Endodermal cell (in vitro differentiated cells): ENCODE measurements at regions not wholly inside any gene's neighbourhood (a gene's known extent, or its start where the extent isn't known, plus 50 kb on each side); places are given as distances from the start of the nearest gene placed in this dataset.

Experiments
- DNase-seq: peaks from one replicate; pipeline ENCODE4 v3.0.0-alpha.2; 2017
- H3K27ac ChIP-seq: 2 replicates; pipeline ENCODE4 v1.5.1; 2013; ENCODE audit warnings: mild to moderate bottlenecking, low read depth, low read length, moderate library complexity
- H3K27me3 ChIP-seq: 2 replicates; pipeline ENCODE4 v1.6.1; 2013; ENCODE audit warnings: mild to moderate bottlenecking, low read length, moderate library complexity; ENCODE audit not compliant: insufficient read depth, control insufficient read depth, poor library complexity, severe bottlenecking
- H3K36me3 ChIP-seq: 2 replicates; pipeline ENCODE4 v1.7.0; 2013; ENCODE audit warnings: mild to moderate bottlenecking, low read length, moderate library complexity; ENCODE audit not compliant: control insufficient read depth, insufficient read depth
- H3K4me1 ChIP-seq: one replicate; pipeline ENCODE4 v1.7.0; 2013; ENCODE audit warnings: low read length; ENCODE audit not compliant: control insufficient read depth, insufficient read depth
- H3K4me3 ChIP-seq: 2 replicates; pipeline ENCODE4 v1.5.1; 2013; ENCODE audit warnings: mild to moderate bottlenecking, low read length, moderate library complexity
- H3K9ac ChIP-seq: 2 replicates; pipeline ENCODE4 v1.6.1; 2013; ENCODE audit warnings: mild to moderate bottlenecking, low read length, moderate library complexity; ENCODE audit not compliant: poor library complexity, severe bottlenecking; ENCODE audit errors: extremely low read depth
- H3K9me3 ChIP-seq: 2 replicates; pipeline ENCODE4 v1.6.1; 2013; ENCODE audit warnings: mild to moderate bottlenecking, low read length, moderate library complexity; ENCODE audit not compliant: control insufficient read depth
- H3K27ac Mint-ChIP-seq: 2 replicates; pipeline ENCODE4 v1.8.0; 2020; ENCODE audit warnings: mixed read lengths
- H3K27me3 Mint-ChIP-seq: 2 replicates; pipeline ENCODE4 v1.8.0; 2021; ENCODE audit warnings: mild to moderate bottlenecking, mixed read lengths; ENCODE audit not compliant: insufficient read depth
- H3K36me3 Mint-ChIP-seq: 2 replicates; pipeline ENCODE4 v1.8.0; 2020; ENCODE audit warnings: low read depth, mixed read lengths
- H3K4me1 Mint-ChIP-seq: 2 replicates; pipeline ENCODE4 v1.8.0; 2020; ENCODE audit warnings: mixed read lengths
- H3K4me3 Mint-ChIP-seq: 2 replicates; pipeline ENCODE4 v1.8.0; 2020; ENCODE audit warnings: mild to moderate bottlenecking, moderate library complexity, mixed read lengths
- H3K9me3 Mint-ChIP-seq: 2 replicates; pipeline ENCODE4 v1.8.0; 2020; ENCODE audit warnings: mild to moderate bottlenecking, mixed read lengths
- WGBS, 2 experiments: methylation state at CpG; one replicate each; pipeline versions ENCODE4 v1.1.5 to v1.1.7; 2013; ENCODE audit warnings: missing lambda C conversion rate in 2 of 2, mixed read lengths in 1 of 2; ENCODE audit not compliant: insufficient coverage in 1 of 2, insufficient read length in 1 of 2; 5-methylcytosine and 5-hydroxymethylcytosine counted together
- TF ChIP-seq, protein P1 (sequence below): fragments of 200-600 bp; sonication (generic); conservative IDR thresholded peaks from 2 replicates; pipeline ENCODE4 v1.5.0; 2021; ENCODE audit warnings: antibody characterized with exemption, mild to moderate bottlenecking

DNA sequence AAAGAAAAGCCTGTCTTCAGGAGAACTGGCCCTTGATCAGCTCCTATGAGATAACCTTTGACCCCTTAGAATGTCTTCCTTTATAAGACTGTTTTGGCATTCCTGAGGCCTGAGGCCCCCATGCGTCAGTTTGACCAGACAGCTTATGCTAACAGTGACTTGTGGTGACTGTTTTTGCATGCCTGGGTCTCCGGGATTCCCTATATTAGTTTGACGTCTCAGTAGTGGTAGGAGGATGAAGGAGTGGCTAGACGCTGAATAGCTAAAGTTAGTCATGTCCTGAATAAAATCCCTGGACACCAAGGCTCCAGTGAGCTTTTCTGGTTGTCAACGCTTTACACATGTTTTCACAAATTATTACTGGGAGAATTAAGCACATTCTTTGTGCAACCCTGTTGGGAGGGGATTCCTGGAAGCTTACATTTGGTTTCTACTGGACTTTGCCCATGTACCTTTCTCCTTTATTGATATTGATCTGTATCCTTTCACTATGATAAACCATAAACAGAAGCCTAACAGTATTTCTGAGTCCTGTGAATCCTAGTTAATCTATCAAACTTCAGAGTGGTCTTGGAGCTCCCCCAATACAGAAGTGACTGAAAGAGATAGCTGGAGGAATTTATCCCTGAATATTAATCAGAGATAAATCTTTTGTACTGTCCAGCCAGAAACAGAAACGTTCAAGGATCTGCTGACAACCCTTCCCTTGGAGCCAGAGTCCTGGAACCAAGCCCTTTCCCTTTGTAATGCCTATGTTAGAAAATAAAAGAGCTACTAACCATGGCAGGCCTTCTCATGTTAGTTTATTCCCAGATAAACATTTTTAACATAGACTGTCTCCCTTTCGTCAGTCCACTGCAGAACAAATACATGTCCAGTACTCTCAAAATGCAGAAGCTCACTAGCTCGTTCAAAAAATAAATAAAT is 479.2 kb downstream of the RPS29 start:
- Mint-ChIP-seq H3K4me1 (peaks cover 3% of the 10 kb centered on the region), H3K4me3 (no peak overlapping the region), H3K27me3 (peaks cover 6% of the 10 kb centered on the region), H3K27ac (no peak overlapping the region), H3K36me3 (no peaks in the 10 kb centered on the region), H3K9me3 (no peaks in the 10 kb centered on the region)
- no peaks in the 10 kb centered on the region for H3K27me3 ChIP-seq
- 79 to 87% methylated on average over 6 to 8 of the region's 8 CpGs for WGBS, 2 experiments
- H3K27ac ChIP-seq, result no peak overlapping the region
- no peak overlapping the region for H3K9ac ChIP-seq
- H3K4me1 ChIP-seq, result peaks cover 7% of the 10 kb centered on the region
- H3K36me3 ChIP-seq, result no peaks in the 10 kb centered on the region
- TF ChIP-seq, protein P1, sequence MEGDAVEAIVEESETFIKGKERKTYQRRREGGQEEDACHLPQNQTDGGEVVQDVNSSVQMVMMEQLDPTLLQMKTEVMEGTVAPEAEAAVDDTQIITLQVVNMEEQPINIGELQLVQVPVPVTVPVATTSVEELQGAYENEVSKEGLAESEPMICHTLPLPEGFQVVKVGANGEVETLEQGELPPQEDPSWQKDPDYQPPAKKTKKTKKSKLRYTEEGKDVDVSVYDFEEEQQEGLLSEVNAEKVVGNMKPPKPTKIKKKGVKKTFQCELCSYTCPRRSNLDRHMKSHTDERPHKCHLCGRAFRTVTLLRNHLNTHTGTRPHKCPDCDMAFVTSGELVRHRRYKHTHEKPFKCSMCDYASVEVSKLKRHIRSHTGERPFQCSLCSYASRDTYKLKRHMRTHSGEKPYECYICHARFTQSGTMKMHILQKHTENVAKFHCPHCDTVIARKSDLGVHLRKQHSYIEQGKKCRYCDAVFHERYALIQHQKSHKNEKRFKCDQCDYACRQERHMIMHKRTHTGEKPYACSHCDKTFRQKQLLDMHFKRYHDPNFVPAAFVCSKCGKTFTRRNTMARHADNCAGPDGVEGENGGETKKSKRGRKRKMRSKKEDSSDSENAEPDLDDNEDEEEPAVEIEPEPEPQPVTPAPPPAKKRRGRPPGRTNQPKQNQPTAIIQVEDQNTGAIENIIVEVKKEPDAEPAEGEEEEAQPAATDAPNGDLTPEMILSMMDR, result no peak
- no peak overlapping the region for H3K4me3 ChIP-seq
- no peak for DNase-seq
- no peaks in the 10 kb centered on the region for H3K9me3 ChIP-seq

GRCh38 chr14:49105956-49106355 is 480.2 kb downstream of the RPS29 start:
- Histone ChIP-seq H3K27ac (no peak overlapping the region), H3K9ac (no peak overlapping the region), H3K27me3 (no peaks in the 10 kb centered on the region), H3K4me1 (peaks cover 7% of the 10 kb centered on the region), H3K9me3 (no peaks in the 10 kb centered on the region), H3K36me3 (no peaks in the 10 kb centered on the region), H3K4me3 (no peak overlapping the region)
- Mint-ChIP-seq H3K4me1 (peaks cover 3% of the 10 kb centered on the region), H3K27me3 (peaks cover 2% of the 10 kb centered on the region), H3K9me3 (no peaks in the 10 kb centered on the region), H3K4me3 (no peak overlapping the region), H3K27ac (no peak overlapping the region), H3K36me3 (no peaks in the 10 kb centered on the region)
- DNase-seq, result no peak
- TF ChIP-seq, protein P1, result no peak
- 92% methylated on average over 1 of the region's 1 CpG; no CpG with 5 or more reads in 1 of the 2 experiments for WGBS, 2 experiments

- H3K9me3 ChIP-seq, result no peaks in the 10 kb centered on the region
- TF ChIP-seq, protein P1, result no peak
- H3K9ac ChIP-seq, result no peak overlapping the region
- Mint-ChIP-seq H3K36me3 (no peaks in the 10 kb centered on the region), H3K27ac (no peak overlapping the region), H3K4me1 (peaks cover 3% of the 10 kb centered on the region), H3K9me3 (no peaks in the 10 kb centered on the region), H3K27me3 (peaks cover 2% of the 10 kb centered on the region), H3K4me3 (no peak overlapping the region)
- H3K27me3 ChIP-seq, result no peaks in the 10 kb centered on the region
- WGBS, 2 experiments, result 80 to 97% methylated on average over 1 to 4 of the region's 4 CpGs
- peaks cover 7% of the 10 kb centered on the region for H3K4me1 ChIP-seq
- DNase-seq, result no peak
- H3K36me3 ChIP-seq, result no peaks in the 10 kb centered on the region
- H3K4me3 ChIP-seq, result no peak overlapping the region
- no peak overlapping the region for H3K27ac ChIP-seq
These were observed 480.7 kb downstream of the RPS29 start for GRCh38 chr14:49105512-49105911.
